ENCODE measurements at regions not wholly inside any gene's neighbourhood (a gene's known extent, or its start where the extent isn't known, plus 50 kb on each side); places are given as distances from the start of the nearest gene placed in this dataset.
A peak's percentile ranks its signal among the peaks of the same experiment; 100 is the strongest.

DNA sequence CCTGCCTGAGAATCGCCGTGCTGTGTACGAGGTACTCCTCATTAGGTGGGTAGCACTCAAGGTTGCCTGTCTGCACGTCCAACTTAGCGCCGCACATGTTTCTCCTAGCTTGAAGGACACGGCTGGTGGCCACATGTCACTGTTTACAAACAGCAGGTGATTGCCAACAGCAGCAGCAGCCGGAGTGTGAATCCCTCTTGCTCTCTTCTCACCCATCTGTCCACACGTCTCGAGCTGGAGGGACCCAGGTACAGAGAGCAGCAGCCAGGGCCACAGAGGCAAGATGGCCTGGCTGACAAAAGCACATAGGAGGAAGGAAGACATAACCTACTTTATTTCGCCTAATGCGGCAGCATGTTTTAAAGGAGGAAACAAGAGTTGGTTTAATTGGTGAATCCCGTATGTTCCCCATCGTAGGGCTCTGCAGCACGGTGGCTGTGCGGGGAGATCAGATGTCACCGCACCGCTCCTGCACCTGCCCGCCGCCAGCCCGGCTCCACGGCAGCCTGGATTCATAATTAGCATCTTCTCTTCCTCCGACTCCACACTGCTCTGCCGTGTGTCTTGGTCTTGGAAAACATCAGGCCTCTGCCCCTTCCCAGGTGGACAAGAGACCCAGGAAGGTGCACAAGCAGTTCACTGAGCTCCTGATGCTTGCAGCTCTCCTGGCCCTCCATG is 201.6 kb upstream of the IRX1 start:
- peak; percentile 58 for DNase-seq (ENCODE audit: low spot score)

DNA sequence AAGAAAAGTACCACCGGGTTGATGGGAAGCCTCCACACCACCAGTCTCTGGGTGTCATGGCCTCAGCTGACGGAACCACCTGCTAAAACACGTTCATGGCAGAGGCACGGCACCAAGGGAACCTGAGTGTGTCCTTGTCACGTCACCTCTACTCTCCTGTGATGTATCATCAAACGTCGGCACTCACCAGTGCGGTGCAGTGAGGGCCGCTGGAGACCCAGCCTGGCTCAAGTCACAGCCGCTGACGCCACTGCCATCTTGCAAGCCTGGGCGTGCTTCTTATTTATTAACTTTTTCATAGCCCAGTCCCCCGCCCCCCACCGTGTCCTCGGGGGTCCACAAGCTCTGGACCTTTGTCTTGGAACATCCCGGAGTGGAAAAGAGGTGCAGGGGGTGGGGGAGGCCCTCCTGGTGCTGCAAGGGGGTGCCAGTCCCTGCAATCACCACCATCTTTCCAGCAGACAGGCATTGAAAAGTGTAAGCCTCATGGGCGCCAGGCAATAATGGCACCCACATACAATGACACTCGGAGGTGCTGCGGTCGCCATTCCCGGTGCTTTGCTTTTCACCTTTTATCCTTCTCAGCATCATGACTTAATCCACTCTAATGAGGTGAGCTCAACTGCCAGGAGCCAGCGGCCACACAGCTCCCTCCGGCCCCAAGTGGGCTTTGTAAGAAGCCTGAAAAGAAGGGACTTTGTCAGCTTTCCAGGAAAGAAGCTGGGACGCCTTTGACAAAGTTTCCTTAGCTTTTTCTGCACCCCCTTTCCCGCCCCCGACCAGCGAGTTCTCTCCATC is 202.3 kb upstream of the IRX1 start:
- no peak for DNase-seq (ENCODE audit: low spot score)

DNA sequence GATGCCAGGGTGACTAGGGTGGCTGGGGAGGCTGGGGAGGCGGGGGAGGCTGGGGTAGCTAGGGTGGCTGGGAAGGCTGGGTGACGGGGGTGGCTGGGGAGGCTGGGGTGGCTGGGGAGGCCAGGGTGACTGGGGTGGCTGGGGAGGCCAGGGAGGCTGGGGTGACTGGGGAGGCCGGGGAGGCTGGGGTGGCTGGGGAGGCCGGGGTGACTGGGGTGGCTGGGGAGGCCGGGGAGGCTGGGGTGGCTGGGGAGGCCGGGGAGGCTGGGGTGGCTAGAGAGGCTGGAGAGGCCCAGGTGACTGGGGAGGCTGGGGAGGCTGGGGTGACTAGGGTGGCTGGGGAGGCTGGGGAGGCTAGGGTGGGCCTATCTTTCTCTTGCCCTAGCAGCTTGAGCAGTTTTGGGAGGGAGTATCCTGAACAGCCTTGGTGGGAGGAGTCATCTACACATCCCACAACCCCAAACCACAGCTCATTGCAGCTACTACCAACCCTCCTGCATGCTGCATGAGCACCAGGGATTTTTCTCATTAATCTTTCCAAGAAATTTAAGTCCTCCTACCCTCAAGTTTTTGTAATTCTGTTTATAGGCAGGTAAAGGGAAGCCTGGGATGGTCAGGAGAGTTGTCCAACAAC is 203.2 kb upstream of the IRX1 start:
- DNase-seq (ENCODE audit: low spot score): peak; percentile 67

DNA sequence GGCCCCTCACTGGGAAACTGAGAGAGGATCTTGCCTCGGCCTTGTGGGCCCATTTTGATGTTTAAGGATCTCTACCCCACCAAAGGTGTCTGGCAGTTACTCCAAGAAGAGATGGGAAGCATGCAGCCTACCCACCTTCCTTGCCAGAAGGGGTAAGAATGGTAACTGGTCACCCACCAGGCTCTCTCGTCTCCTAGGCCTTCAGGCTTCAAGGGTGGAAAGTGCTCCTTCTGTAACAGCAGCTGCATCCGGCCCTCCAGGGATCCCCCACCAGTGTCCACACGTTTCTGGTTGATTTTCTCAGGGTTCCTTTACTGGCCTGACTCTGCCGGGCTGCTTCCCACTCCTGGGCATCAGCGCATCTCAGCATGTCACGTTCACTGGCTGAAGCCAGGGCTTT is 204.4 kb upstream of the IRX1 start:
- DNase-seq (ENCODE audit: low spot score): no peak

DNA sequence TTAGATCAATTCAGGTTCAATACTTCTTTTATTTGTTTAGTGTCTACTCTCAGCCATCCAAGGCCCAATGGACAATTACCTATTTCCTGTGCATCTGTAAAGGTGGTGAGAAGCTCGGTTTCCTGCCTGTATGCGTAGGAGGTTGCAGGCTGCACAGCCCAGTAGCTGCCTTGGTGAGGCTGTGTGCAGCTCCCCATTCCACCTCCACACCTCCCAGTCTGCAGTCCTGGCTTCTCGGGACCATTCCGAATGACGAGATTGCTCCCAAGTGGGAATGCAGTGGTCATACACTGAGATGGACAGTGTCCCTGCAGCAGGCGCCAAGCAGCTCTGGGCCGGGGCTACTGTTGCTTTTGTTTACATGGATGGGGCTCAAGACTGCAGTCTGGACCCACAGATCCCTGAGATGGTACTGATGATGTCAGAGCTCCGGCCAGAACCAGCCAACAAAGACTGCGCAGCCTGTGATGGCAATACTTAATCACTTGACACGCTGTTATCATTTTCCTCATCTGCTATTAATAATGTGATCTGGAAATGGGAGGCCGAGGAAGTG is 206.1 kb upstream of the IRX1 start:
- DNase-seq (ENCODE audit: low spot score): no peak

DNA sequence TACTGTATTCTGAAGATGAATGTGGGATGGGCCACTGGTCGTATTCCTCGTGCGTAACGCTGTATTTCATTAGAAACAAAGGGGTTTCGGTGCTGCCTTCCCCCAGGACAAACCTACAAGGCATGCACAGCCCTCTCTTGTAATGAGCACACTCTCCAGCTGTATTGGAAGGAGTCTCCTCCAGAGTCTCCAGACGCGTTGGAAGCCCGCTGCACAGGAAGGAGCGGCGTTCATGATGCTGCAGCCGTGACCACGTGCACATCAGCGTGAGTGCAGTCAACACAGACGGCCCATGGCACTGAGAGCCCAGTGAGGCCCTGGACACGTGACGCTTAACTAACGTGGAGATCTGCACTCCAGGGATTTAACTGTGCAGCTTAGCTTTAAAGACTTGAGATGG is 209.0 kb upstream of the IRX1 start:
- DNase-seq (ENCODE audit: low spot score): no peak

DNA sequence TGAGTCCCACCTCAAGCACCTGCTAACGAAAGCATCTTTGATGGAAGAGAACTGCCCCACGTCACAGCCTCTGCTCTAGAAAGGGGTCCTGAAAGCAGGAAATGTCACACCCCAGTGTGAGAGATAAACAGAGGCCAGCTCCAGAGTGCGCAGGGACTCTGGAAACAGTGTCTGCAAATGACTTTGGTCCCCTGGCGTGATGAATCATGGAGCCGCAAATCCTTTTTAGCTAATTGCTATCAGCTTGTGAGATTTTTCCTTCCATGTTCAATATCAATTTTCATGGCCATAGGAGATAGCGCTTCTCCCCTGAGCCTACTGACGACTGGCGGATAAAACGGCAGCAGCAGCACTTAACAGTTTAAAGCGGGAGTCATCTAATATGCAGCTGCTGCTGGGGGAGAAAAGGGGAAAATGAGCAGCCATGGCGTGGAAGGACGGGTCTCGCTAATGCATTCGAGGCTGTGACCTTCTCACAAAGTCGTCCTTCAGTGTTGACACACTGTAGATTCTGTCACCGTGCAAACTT is 209.6 kb upstream of the IRX1 start:
- DNase-seq (ENCODE audit: low spot score): no peak

DNA sequence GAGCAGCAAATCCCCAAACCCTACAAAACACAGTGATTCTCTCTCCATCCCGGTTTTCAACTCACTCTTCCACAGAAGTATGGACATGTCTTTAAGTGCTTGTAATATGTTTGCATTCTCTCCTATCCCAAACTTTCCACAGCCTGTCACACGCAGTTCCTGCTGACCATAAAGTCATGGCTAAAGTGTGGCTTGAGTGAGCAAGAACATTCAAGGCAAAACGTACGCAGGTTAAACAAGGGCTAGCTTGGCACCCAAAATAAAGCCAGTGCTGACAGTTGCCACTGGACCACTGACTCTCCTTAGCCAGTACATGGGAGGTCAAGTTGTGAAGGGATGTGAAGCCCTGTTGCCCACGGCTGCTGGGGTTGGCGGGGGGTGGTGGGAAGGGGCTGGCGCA is 211.1 kb upstream of the IRX1 start:
- no peak for DNase-seq (ENCODE audit: low spot score)

DNA sequence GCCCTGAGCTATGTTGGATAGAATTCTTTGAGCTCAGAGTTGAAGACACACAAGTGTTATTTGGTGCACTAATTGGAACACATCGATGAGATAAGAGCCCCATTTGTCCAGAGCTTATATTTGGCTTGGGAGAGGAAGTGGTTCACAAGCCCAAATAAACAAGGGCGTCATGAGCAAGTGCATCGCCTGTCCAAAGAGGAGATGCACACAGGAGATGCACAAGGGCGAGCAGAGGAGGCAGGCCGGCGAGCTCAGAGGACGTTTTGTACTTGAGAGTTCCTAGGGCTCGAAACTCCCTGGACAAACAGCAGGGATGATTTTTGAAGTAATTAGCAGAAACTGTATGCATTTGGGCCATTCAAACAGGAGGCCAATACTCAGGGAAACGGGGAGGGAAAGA is 212.8 kb upstream of the IRX1 start:
- DNase-seq (ENCODE audit: low spot score): no peak

GRCh38 chr5:3382151-3382550 is 213.5 kb upstream of the IRX1 start:
- no peak for DNase-seq (ENCODE audit: low spot score)

DNA sequence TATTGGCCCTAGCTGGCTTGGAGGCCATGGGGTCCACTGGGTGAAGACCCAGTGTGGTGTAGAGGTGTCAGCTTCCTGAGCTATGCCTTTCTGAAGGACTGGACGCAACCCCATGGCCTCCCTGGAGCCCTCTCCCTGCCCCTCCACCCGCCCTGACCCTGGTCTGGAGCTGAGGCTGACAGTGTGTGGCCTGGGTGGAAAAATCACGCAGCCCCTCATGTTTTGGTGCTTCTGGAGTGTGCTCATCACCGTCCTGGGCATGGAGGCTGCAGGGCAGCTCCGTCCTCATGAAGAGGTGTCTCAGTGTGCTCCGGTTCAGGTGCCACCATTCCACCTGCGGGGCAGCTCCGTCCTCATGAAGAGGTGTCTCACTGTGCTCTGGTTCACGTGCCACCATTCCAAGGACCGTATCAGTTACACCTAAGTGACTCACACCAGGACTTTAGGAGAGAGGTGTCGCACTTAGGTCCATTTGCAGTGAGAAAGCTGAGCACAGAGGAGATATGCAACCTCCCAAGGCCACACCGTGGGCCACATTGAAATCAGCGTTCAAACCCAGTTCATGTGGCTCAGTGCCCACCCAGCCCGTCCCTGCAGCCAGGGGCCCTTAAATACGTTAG is 214.3 kb upstream of the IRX1 start:
- no peak for DNase-seq (ENCODE audit: low spot score)

DNA sequence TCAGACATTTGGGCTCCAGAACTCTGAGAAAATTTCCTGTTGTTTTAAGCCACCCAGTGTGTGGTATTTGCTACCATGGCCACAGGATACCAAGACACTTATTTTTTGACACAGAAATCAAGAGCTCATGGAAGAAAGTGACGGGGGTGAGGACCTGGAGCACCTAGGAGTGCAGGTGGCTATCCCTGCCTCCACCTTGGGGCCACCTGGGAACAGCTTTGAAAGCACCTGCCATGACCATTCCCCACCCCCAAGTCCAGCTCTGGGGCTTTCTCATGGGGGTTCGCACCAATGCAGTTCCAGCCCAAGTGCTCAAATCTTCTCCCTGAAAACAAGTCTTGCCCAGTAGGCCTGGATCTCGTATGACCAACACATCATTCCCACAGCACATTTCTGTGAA is 214.9 kb upstream of the IRX1 start:
- DNase-seq (ENCODE audit: low spot score): no peak

GRCh38 chr5:3377831-3378230 is 217.8 kb upstream of the IRX1 start:
- DNase-seq (ENCODE audit: low spot score): no peak

- no peak for DNase-seq (ENCODE audit: low spot score)
Measured at GRCh38 chr5:3377176-3377575, 218.5 kb upstream of the IRX1 start.

DNA sequence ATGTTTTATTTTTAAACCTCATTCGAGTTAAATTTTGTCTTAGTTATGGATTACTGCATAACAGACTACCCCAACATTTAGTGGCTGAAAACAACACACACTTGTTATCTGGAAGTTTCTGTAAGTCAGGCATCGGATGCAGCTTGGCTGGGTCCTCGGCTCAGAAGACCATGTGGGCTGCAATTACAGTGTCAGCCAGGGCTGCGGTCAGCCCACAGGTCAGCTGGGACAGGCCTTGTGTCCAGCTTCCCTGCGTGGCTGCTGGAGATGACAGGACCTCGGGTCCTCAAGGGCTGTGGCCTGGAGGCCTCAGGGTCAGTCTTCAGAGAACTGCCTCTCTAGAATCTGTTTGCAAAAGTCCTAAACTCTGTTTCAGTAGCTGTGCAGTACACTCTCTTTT is 219.0 kb upstream of the IRX1 start:
- no peak for DNase-seq (ENCODE audit: low spot score)

- no peak for DNase-seq (ENCODE audit: low spot score)
Measured at GRCh38 chr5:3375586-3376311, 219.9 kb upstream of the IRX1 start.

- no peak for DNase-seq (ENCODE audit: low spot score)
Measured at GRCh38 chr5:3373391-3373790, 222.2 kb upstream of the IRX1 start.

DNA sequence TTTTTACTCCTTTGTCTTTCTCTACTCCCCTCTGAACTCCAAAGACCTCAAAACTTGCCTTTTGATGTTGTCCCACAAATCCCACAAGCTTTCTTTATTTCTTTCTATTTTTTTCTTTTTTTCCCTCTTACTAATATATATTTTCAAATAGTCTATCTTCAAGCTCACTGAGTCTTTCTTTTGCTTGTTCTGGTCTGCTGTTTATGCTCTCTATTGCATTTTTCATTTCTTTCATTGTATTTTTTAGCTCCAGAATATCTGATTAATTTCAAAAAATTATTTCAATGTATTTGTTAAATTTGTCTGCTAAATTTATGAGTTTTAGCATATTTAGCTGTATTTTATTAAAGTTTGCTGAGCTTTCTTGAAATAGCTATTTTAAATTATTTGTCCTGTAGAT is 223.3 kb upstream of the IRX1 start:
- DNase-seq (ENCODE audit: low spot score): no peak

DNA sequence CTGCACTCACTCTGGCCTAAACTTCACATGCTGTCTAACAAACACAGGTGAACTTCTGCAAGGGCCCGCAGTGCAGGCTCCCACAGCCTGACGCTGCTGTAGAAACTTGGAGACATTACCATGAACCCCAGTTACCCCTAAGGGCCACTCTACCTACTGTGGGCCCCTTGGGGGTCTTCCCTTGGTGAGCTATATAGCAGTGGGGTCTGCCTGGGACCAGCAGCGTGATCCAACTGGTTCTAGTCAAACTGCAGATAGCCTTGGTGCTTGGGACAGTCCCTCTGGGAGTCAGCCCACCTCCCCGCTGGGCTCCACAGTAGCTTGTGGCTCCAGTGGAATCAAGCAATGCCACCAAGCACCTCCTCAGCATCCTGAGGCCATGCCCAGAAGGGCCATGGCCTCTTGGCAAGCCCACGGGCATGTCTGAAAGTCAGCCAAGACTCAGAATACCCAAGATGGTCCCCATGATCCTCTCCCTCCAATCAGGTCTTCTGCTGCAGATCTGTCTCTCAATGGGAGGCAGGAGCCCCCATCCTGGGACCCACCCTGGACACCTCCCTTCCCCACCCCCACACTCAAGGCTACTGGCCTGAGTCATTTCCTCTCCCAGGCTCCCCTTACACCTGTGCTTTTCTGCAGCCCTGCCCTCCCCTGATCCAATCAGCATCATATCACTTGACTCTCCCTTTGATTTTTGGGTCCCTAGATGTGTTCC is 230.0 kb upstream of the IRX1 start:
- DNase-seq (ENCODE audit: low spot score): peak; percentile 25

- DNase-seq (ENCODE audit: low spot score): peak; percentile 15
Measured at GRCh38 chr5:3364941-3365340, 230.7 kb upstream of the IRX1 start.

DNA sequence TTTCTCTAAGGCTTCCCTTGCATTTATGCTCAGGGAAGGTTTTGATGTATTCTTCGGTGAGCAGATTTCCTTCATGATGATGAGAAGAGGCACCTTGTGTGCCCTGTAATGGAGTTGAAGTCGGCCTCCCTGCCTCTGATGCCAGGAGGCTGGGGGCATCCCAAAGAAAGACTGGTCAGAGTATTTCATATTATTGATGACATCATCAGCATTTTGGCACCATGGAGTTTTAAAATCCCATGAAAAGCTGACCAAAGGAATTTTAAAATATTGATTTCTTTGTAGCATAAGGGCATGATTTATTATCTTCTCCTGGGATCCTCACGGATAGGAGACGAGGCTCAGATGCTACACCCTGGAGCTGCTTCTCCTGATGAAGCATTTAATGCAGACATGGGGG is 231.2 kb upstream of the IRX1 start:
- DNase-seq (ENCODE audit: low spot score): peak; percentile 2

Measured in ecto neural progenitor cell (in vitro differentiated cells).